ENCODE measurements at regions not wholly inside any gene's neighbourhood (a gene's known extent, or its start where the extent isn't known, plus 50 kb on each side); places are given as distances from the start of the nearest gene placed in this dataset.
A peak's percentile ranks its signal among the peaks of the same experiment; 100 is the strongest.

GRCh38 chr1:91122106-91122717 is 100.4 kb upstream of the ZNF644 start:
- Mint-ChIP-seq H3K27me3 (ENCODE audit: low read depth) (no peaks in the 10 kb centered on the region), H3K4me1 (peaks cover 74% of the 10 kb centered on the region), H3K36me3 (no peaks in the 10 kb centered on the region; the same call in 1 of the 2 replicates), H3K27ac (peak overlapping the region; percentile 82), H3K4me3 (no peak overlapping the region), H3K9me3 (no peaks in the 10 kb centered on the region)
- DNase-seq (ENCODE audit: low spot score) (no peak), ATAC-seq (no peak)
- ChIA-PET CTCF (interaction anchor here (0.6 to 2.2 kb wide), 4 partner anchors 20 to 508 kb away, joined by 3 to 11 read pairs (median 4); no protein-coding TSS in a partner anchor), POLR2A (no interaction called here)
- TF ChIP-seq IRF1 (CRISPR knock-in tag; IDR thresholded peaks at IDR 0.05): no peak
- TF ChIP-seq ZNF317 (CRISPR knock-in tag; IDR thresholded peaks at IDR 0.05; ENCODE audit: borderline replicate concordance, low read depth): no peak
- no peak for TF ChIP-seq SMAD4 (CRISPR knock-in tag; IDR thresholded peaks at IDR 0.05)
- TF ChIP-seq, protein P1, sequence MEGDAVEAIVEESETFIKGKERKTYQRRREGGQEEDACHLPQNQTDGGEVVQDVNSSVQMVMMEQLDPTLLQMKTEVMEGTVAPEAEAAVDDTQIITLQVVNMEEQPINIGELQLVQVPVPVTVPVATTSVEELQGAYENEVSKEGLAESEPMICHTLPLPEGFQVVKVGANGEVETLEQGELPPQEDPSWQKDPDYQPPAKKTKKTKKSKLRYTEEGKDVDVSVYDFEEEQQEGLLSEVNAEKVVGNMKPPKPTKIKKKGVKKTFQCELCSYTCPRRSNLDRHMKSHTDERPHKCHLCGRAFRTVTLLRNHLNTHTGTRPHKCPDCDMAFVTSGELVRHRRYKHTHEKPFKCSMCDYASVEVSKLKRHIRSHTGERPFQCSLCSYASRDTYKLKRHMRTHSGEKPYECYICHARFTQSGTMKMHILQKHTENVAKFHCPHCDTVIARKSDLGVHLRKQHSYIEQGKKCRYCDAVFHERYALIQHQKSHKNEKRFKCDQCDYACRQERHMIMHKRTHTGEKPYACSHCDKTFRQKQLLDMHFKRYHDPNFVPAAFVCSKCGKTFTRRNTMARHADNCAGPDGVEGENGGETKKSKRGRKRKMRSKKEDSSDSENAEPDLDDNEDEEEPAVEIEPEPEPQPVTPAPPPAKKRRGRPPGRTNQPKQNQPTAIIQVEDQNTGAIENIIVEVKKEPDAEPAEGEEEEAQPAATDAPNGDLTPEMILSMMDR (IDR thresholded peaks at IDR 0.05): no peak
- no peak for TF ChIP-seq PRRX2 (CRISPR knock-in tag; IDR thresholded peaks at IDR 0.05)
- no peak for TF ChIP-seq ESRRA (CRISPR knock-in tag; IDR thresholded peaks at IDR 0.05; ENCODE audit: borderline replicate concordance)
- no peak for TF ChIP-seq ATF1 (CRISPR knock-in tag; IDR thresholded peaks at IDR 0.05)
- TF ChIP-seq E2F1 (CRISPR knock-in tag; IDR thresholded peaks at IDR 0.05): no peak
- TF ChIP-seq, protein P2, sequence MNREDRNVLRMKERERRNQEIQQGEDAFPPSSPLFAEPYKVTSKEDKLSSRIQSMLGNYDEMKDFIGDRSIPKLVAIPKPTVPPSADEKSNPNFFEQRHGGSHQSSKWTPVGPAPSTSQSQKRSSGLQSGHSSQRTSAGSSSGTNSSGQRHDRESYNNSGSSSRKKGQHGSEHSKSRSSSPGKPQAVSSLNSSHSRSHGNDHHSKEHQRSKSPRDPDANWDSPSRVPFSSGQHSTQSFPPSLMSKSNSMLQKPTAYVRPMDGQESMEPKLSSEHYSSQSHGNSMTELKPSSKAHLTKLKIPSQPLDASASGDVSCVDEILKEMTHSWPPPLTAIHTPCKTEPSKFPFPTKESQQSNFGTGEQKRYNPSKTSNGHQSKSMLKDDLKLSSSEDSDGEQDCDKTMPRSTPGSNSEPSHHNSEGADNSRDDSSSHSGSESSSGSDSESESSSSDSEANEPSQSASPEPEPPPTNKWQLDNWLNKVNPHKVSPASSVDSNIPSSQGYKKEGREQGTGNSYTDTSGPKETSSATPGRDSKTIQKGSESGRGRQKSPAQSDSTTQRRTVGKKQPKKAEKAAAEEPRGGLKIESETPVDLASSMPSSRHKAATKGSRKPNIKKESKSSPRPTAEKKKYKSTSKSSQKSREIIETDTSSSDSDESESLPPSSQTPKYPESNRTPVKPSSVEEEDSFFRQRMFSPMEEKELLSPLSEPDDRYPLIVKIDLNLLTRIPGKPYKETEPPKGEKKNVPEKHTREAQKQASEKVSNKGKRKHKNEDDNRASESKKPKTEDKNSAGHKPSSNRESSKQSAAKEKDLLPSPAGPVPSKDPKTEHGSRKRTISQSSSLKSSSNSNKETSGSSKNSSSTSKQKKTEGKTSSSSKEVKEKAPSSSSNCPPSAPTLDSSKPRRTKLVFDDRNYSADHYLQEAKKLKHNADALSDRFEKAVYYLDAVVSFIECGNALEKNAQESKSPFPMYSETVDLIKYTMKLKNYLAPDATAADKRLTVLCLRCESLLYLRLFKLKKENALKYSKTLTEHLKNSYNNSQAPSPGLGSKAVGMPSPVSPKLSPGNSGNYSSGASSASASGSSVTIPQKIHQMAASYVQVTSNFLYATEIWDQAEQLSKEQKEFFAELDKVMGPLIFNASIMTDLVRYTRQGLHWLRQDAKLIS (CRISPR knock-in tag; IDR thresholded peaks at IDR 0.05; ENCODE audit: borderline replicate concordance): no peak
- TF ChIP-seq JUN (CRISPR knock-in tag; IDR thresholded peaks at IDR 0.05): no peak
- no peak for TF ChIP-seq HMGA2 (CRISPR knock-in tag; IDR thresholded peaks at IDR 0.05)
- TF ChIP-seq, protein P3, sequence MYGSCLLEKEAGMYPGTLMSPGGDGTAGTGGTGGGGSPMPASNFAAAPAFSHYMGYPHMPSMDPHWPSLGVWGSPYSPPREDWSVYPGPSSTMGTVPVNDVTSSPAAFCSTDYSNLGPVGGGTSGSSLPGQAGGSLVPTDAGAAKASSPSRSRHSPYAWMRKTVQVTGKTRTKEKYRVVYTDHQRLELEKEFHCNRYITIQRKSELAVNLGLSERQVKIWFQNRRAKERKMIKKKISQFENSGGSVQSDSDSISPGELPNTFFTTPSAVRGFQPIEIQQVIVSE (CRISPR knock-in tag; IDR thresholded peaks at IDR 0.05; ENCODE audit: borderline replicate concordance): no peak
- TF ChIP-seq, protein P4, sequence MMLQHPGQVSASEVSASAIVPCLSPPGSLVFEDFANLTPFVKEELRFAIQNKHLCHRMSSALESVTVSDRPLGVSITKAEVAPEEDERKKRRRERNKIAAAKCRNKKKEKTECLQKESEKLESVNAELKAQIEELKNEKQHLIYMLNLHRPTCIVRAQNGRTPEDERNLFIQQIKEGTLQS (CRISPR knock-in tag; conservative IDR thresholded peaks at IDR 0.05): no peak
- no peak for TF ChIP-seq ZBTB21 (CRISPR knock-in tag; IDR thresholded peaks at IDR 0.05; ENCODE audit: borderline replicate concordance)
- TF ChIP-seq MLX (CRISPR knock-in tag; IDR thresholded peaks at IDR 0.05): no peak
- TF ChIP-seq, protein P5, sequence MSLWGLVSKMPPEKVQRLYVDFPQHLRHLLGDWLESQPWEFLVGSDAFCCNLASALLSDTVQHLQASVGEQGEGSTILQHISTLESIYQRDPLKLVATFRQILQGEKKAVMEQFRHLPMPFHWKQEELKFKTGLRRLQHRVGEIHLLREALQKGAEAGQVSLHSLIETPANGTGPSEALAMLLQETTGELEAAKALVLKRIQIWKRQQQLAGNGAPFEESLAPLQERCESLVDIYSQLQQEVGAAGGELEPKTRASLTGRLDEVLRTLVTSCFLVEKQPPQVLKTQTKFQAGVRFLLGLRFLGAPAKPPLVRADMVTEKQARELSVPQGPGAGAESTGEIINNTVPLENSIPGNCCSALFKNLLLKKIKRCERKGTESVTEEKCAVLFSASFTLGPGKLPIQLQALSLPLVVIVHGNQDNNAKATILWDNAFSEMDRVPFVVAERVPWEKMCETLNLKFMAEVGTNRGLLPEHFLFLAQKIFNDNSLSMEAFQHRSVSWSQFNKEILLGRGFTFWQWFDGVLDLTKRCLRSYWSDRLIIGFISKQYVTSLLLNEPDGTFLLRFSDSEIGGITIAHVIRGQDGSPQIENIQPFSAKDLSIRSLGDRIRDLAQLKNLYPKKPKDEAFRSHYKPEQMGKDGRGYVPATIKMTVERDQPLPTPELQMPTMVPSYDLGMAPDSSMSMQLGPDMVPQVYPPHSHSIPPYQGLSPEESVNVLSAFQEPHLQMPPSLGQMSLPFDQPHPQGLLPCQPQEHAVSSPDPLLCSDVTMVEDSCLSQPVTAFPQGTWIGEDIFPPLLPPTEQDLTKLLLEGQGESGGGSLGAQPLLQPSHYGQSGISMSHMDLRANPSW (CRISPR knock-in tag; conservative IDR thresholded peaks at IDR 0.05; ENCODE audit: low read depth): no peak
- TF ChIP-seq RELA (CRISPR knock-in tag; IDR thresholded peaks at IDR 0.05; ENCODE audit: borderline replicate concordance): no peak
- TF ChIP-seq ZNF512 (CRISPR knock-in tag; IDR thresholded peaks at IDR 0.05; ENCODE audit: borderline replicate concordance): no peak
